GM12878 (cell line): ENCODE measurements at regions not wholly inside any gene's neighbourhood (a gene's known extent, or its start where the extent isn't known, plus 50 kb on each side); places are given as distances from the start of the nearest gene placed in this dataset.
A peak's percentile ranks its signal among the peaks of the same experiment; 100 is the strongest.

Experiments
- ATAC-seq: fragments of 200-7000 bp; cut with Tn5 transposase; 3 replicates; pipeline ENCODE4 v1.9.1; 2020; ENCODE audit warnings: mild to moderate bottlenecking, moderate library complexity
- BruUV-seq: library from RNA; stranded (reverse); fragments of 400-500 nt; replicated peaks from 2 replicates; lab custom pipeline; 2021; lab: Mats Ljungman, UMichigan
- CTCF ChIA-PET: fragments of 300-600 bp; sonication (Branson Sonifier 250); formaldehyde crosslinking; extraction: SDS; loops from one replicate; lab custom pipeline; 2021; ENCODE audit warnings: inconsistent platforms; lab: Yijun Ruan, JAX
- POLR2A ChIA-PET: fragments of 350-600 bp; formaldehyde crosslinking; extraction: SDS; loops from one replicate; lab custom pipeline; 2021; ENCODE audit warnings: inconsistent platforms; lab: Charles Lee
- RAD21 ChIA-PET: fragments of 300-600 bp; sonication (Branson Sonifier 250); formaldehyde crosslinking; loops from one replicate; lab custom pipeline; 2023; ENCODE audit warnings: antibody characterized with exemption; ENCODE audit not compliant: unreplicated experiment; lab: Charles Lee
- SMC1A ChIA-PET: fragments of 300-600 bp; sonication (Branson Sonifier 250); formaldehyde crosslinking; loops from one replicate; lab custom pipeline; 2023; ENCODE audit not compliant: unreplicated experiment, uncharacterized antibody; lab: Charles Lee
- DNase-seq: peaks from one replicate; pipeline ENCODE4 v3.0.0-alpha.2; 2011; ENCODE audit warnings: low read depth, low spot score
- FAIRE-seq: peaks from 3 replicates; lab custom pipeline; 2011; peaks lifted over from hg19 to GRCh38; lab: Jason Lieb, UNC
- H2AFZ ChIP-seq: 2 replicates; pipeline ENCODE4 v1.6.0; 2011; ENCODE audit warnings: low read depth, low read length, control low read depth; ENCODE audit not compliant: control insufficient read depth
- H3K27ac ChIP-seq: 2 replicates; pipeline ENCODE4 v1.5.1; 2011; ENCODE audit warnings: control low read depth; ENCODE audit not compliant: control insufficient read depth, insufficient read depth
- H3K27me3 ChIP-seq, 2 experiments: replicated peaks in 1 of 2; 2 replicates each; pipeline versions ENCODE4 v1.6.0 to v1.6.1; 2011; ENCODE audit warnings: low read length in 1 of 2; ENCODE audit not compliant: control insufficient read depth in 2 of 2, insufficient read depth in 2 of 2
- H3K36me3 ChIP-seq, 2 experiments: 2 replicates each; pipeline ENCODE4 v1.5.1; 2011; ENCODE audit warnings: low read length in 1 of 2; ENCODE audit not compliant: control insufficient read depth in 2 of 2, insufficient read depth in 2 of 2
- H3K4me1 ChIP-seq: 2 replicates; pipeline ENCODE4 v1.6.1; 2011; ENCODE audit warnings: mild to moderate bottlenecking, low read length, moderate library complexity, mixed read lengths; ENCODE audit not compliant: control insufficient read depth, insufficient read depth
- H3K4me2 ChIP-seq: 2 replicates; pipeline ENCODE4 v1.6.0; 2011; ENCODE audit warnings: control low read depth; ENCODE audit not compliant: control insufficient read depth, insufficient read depth
- H3K4me3 ChIP-seq: fragments of 200-600 bp; sonication (generic); 2 replicates; pipeline ENCODE4 v1.5.1; 2016
- H3K79me2 ChIP-seq: 2 replicates; pipeline ENCODE4 v1.6.0; 2011; ENCODE audit warnings: low read length; ENCODE audit not compliant: control insufficient read depth, insufficient read depth
- H3K9ac ChIP-seq: 2 replicates; pipeline ENCODE4 v1.8.0; 2011; ENCODE audit warnings: low read length, control low read depth, mixed read lengths; ENCODE audit not compliant: control insufficient read depth, insufficient read depth
- H3K9me3 ChIP-seq: replicated peaks from 3 replicates; pipeline ENCODE4 v1.5.1; 2011; ENCODE audit warnings: mild to moderate bottlenecking, low read length; ENCODE audit not compliant: control insufficient read depth, insufficient read depth
- H4K20me1 ChIP-seq: 2 replicates; pipeline ENCODE4 v1.6.0; 2011; ENCODE audit not compliant: control insufficient read depth, insufficient read depth
- JUND ChIP-seq: IDR thresholded peaks from 2 replicates; pipeline ENCODE4 v1.6.1; 2012; ENCODE audit warnings: low read depth, mild to moderate bottlenecking, low read length, improper control_type of control experiment, moderate library complexity
- LARP7 ChIP-seq: fragments of 450-650 bp; IDR thresholded peaks from 2 replicates; pipeline ENCODE4 v1.6.1; 2017; ENCODE audit warnings: mild to moderate bottlenecking
- PKNOX1 ChIP-seq: fragments of 450-650 bp; IDR thresholded peaks from 2 replicates; pipeline ENCODE4 v1.6.1; 2016; ENCODE audit warnings: mild to moderate bottlenecking
- RAD21 ChIP-seq: IDR thresholded peaks from 2 replicates; pipeline ENCODE4 v1.6.1; 2011; ENCODE audit warnings: mild to moderate bottlenecking, low read depth, low read length, moderate library complexity; ENCODE audit not compliant: insufficient read depth
- RB1 ChIP-seq: fragments of 450-650 bp; formaldehyde crosslinking; IDR thresholded peaks from 2 replicates; pipeline ENCODE4 v1.6.1; 2017; ENCODE audit warnings: mild to moderate bottlenecking, borderline replicate concordance
- SMC3 ChIP-seq: IDR thresholded peaks from 2 replicates; pipeline ENCODE4 v1.6.1; 2011; ENCODE audit warnings: low read length, improper control_type of control experiment, borderline replicate concordance
- YY1 ChIP-seq: IDR thresholded peaks from 2 replicates; pipeline ENCODE4 v1.6.1; 2011; ENCODE audit warnings: low read depth, mild to moderate bottlenecking, low read length
- WGBS: methylation state at CpG from one replicate; pipeline ENCODE4 v1.1.6; 2016; ENCODE audit warnings: low lambda C conversion rate; ENCODE audit not compliant: insufficient replicate concordance, insufficient coverage; ENCODE audit errors: missing lambda C conversion rate; 5-methylcytosine and 5-hydroxymethylcytosine counted together
- in situ Hi-C: fragments of 300-500 bp; cut with MboI; formaldehyde crosslinking; loops from 9 replicates; pipeline ENCODE4 v1.14.3; 2018; ENCODE audit warnings: mixed read lengths
- intact Hi-C: fragments of 100-400 bp; cut with micrococcal nuclease; formaldehyde crosslinking; loops from one replicate; pipeline ENCODE4 v1.14.2; 2022; ENCODE audit not compliant: unreplicated experiment
- TF ChIP-seq, protein P1 (sequence below), 3 experiments: IDR thresholded peaks in 2 of 3; conservative IDR thresholded peaks in 1 of 3; 2 replicates each; pipeline ENCODE4 v1.5.1; 2011; ENCODE audit warnings: low read depth in 3 of 3, low read length in 3 of 3, mild to moderate bottlenecking in 3 of 3, control low read depth in 2 of 3, moderate library complexity in 2 of 3, inconsistent platforms in 1 of 3, mixed read lengths in 1 of 3; ENCODE audit not compliant: control insufficient read depth in 2 of 3, insufficient read depth in 1 of 3; ENCODE audit errors: extremely low read depth in 1 of 3

DNA sequence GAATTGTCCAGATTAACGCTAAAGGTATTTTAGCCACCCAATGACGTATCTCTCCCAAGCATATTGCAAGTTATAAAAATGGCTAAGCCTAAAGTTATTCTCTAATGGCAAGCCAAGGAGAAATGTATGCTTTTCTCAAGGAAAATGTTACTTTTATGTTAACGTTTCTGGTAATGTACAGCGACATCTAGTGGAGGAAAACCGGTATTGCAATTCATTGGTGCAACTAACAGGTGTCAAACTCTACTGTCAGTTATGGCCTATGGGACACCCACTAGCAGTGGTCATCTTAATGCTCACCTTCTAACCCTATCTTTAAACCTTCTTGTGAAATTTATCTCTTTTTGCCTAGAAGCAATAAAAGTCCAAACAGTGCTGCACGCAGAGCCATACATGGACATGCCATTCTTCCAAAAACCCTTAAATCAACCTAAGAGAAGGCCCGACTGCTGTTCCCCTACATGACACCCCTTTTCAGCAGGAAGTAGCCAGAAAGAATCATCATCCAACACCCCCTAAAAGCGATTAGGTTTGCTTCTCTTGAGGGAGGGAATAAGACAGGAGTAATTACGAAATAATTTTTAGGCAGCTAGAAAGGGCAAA lies 68.7 kb upstream of the LRIF1 start:
- no peak for DNase-seq
- no peak overlapping the region for H3K4me3 ChIP-seq

More for the DNA sequence above, 68.7 kb upstream of the LRIF1 start:
- Histone ChIP-seq H3K4me1 (no peaks in the 10 kb centered on the region), H3K36me3 (no peaks in the 10 kb centered on the region), H4K20me1 (no peaks in the 10 kb centered on the region), H3K79me2 (no peaks in the 10 kb centered on the region), H3K27me3 (no peaks in the 10 kb centered on the region), H3K27ac (no peak overlapping the region), H3K9me3 (peaks cover 3% of the 10 kb centered on the region; the same call in 2 of the 3 replicates), H3K4me2 (no peak overlapping the region), H2AFZ (no peak overlapping the region), H3K9ac (no peak overlapping the region)
- ChIA-PET POLR2A (no interaction called here), CTCF (interaction anchor here (0.7 to 1.3 kb wide), 14 partner anchors 9 to 367 kb away, joined by 3 to 8 read pairs (median 3); no protein-coding TSS in a partner anchor), SMC1A (interaction anchor here (0.6 to 1.0 kb wide), 3 partner anchors 91 to 302 kb away, joined by 3 read pairs; no protein-coding TSS in a partner anchor), RAD21 (no interaction called here)
- BruUV-seq = no TSS peak
- 31% methylated on average over 9 of the region's 9 CpGs for WGBS
- TF ChIP-seq RAD21 = peak; percentile 58
- no peak for TF ChIP-seq YY1
- no peak for TF ChIP-seq JUND
- TF ChIP-seq LARP7 = no peak
- peak; percentile 50; the same call in 1 of the 2 replicates for TF ChIP-seq SMC3
- TF ChIP-seq, protein P1, sequence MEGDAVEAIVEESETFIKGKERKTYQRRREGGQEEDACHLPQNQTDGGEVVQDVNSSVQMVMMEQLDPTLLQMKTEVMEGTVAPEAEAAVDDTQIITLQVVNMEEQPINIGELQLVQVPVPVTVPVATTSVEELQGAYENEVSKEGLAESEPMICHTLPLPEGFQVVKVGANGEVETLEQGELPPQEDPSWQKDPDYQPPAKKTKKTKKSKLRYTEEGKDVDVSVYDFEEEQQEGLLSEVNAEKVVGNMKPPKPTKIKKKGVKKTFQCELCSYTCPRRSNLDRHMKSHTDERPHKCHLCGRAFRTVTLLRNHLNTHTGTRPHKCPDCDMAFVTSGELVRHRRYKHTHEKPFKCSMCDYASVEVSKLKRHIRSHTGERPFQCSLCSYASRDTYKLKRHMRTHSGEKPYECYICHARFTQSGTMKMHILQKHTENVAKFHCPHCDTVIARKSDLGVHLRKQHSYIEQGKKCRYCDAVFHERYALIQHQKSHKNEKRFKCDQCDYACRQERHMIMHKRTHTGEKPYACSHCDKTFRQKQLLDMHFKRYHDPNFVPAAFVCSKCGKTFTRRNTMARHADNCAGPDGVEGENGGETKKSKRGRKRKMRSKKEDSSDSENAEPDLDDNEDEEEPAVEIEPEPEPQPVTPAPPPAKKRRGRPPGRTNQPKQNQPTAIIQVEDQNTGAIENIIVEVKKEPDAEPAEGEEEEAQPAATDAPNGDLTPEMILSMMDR (IDR thresholded peaks at IDR 0.05 in 2 of 3, conservative IDR thresholded peaks at IDR 0.05 in 1 of 3; ENCODE audit: control insufficient read depth in 2 of 3, extremely low read depth in 1 of 3, insufficient read depth in 1 of 3, low read depth in 3 of 3, low read length in 3 of 3) = peak; percentile 55 to 84 (median 70)
- no peak for TF ChIP-seq RB1
- peak; percentile 47 for TF ChIP-seq PKNOX1
- in situ Hi-C loops = no loop called here
- ATAC-seq = peak; percentile 79
- intact Hi-C loops = loop anchor here (5.0 kb wide), 4 partner anchors 95 to 300 kb away; partner anchors contain the start of genes CEPT1 and DRAM2
- FAIRE-seq = peak; percentile 23
